RPMI7951 (cell line): ENCODE measurements at regions not wholly inside any gene's neighbourhood (a gene's known extent, or its start where the extent isn't known, plus 50 kb on each side); places are given as distances from the start of the nearest gene placed in this dataset.
"Not testable (repeated sequence)": the region's sequence is repeated elsewhere in the genome, so short reads cannot be mapped to it uniquely, and the experiment has no call there.

Source experiments
- DNase-seq: peaks from one replicate; pipeline ENCODE4 v3.0.0-alpha.2; 2012; ENCODE audit warnings: low read depth

DNA sequence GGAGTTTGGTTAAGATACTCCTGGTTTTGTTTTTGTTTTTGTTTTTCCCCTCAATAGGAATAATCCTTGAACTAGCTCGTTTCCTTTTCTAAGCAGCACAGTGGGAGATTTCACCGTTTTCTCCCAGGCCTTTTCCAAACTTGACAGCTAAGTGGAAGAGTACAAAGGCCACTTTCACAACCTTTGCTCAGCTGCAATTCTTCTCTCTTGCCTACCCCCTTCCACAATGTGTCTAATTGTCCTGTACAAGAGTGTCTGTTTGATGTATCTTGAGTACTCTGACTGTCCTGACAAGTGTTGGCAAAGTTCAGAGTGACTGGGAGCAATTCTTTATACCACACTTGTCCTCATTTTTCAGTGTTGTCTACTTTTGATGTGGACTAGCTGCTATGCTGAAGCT lies 674.3 kb upstream of the AMOT start:
- DNase-seq: peak; percentile 0

DNA sequence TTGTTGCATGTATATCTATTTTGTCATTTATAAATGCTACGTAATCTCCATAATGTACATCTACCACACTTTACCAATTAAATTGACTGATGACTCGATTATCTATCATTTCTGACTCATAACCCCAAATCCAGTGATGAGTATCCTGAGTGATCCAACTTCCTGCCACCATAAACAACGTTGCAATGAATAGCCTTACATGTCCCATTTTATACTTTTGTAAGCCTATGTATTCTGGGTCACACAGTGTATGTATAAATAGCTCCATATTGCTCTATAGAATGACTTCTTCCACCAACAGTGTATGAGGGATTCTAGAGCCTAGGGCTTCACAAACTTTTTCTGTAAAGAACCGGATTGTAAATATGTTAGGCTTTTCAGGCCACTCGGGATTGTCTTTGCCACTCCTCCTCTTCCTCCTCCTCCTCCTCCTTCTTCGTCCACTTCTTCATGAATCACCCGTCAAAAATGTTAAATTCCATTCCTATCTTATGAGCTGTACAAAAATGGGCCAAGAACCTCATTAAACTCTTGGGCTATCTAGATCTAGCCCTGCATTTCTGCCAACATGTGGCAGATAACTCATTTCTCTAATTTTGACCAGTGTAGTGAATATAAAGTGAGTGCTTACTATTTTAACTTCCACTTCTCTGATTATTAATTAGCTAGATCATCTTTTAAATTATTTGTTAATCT lies 672.2 kb upstream of the AMOT start:
- peak; percentile 82 for DNase-seq

DNA sequence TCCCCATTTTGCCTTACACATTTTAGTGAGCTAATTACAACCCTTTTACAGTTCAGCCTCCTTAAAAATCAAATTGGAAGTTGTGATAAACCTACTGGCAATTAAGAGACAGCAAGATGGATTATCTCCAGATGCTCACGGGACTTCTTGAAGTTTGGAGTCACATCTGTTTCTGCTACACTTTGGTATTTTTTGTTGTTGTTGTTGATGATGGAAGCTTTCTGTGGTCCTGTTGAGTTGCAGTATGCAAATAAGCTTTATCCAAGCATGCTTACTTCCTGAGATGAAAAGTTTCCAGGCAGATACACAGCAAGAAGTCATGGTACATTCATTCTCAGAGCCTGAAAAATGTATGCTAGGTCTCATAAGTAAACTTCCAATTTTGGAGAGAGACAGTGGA lies 670.0 kb upstream of the AMOT start:
- DNase-seq: peak; percentile 3

DNA sequence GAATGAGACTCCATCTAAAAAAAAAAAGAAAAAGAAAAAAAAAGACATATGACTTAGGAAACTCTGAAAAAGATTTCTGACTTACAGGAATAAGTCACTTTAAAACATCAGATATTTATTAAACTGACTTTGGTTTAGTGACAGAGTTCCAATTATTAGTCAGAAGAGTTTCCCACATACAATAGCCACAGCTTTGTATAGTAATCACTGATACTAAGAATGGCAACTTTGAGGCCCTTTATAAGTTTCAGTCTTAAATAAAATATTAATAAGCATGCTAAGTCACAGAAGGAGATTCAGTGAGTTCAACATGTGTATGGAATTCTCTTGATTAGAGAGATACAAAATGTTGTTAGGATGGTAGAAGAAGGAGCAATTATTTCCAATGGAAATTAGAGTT lies 652.3 kb upstream of the AMOT start:
- DNase-seq: no peak

- DNase-seq: no peak
Observed at GRCh38 chrX:113473418-113473817, 632.8 kb upstream of the AMOT start.

DNA sequence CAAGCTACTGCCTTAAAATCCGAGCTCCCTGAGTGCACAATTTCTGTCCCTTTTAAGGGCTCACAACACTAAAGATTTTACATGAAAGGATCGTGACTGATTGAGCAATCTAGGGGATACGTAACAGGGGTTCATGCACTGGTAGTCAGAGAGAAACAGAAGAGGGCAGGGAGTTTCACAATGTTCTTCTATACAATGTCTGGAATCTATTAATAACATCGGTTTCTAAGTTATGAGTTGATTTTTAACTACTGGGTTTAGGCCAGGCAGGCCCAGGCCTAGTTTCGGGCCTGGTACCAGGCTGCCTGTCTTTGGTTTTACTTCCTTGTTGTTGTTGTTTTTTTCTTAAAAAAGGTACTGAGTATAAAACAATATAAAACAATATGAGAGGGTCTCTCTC lies 632.4 kb upstream of the AMOT start:
- DNase-seq: not testable (repeated sequence)

GRCh38 chrX:113470166-113470565 lies 629.5 kb upstream of the AMOT start:
- DNase-seq: no peak

DNA sequence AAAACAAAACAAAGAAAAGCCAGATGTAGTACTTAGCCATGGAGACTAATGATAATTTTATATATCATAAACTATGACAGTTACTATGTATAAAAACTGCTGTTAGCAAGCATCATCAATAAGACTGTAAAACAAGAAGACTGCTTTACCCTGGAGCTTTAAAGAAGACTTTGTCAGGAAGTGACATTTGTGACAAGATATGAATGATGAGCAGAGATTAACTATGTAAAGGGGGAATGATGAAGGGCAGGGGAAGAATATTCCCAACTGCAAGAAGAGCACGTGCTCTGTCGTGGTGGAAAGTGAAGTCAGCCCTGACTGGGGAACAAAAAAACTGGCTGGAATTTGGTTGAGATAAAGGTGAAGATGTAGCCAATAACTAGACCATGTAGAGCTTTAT lies 617.1 kb upstream of the AMOT start:
- DNase-seq: no peak

DNA sequence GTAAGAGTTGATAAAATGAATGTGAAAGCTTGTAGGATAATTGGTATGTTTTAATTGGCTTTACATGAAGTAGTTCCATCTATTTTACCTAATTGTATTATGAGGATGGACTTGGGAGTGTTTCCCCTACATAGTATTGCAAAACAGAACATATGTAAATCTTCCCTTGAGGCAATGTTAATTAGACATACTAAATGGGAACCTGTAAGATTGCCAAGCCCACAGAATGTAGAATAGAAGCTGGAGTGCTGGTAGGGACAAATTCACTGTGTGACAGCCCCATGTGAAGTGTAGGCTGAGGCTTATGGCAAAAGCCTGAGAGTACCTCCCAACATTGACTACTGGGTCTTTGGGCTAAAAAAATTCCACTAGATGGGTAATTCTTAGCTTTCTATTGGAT lies 615.0 kb upstream of the AMOT start:
- no peak for DNase-seq

DNA sequence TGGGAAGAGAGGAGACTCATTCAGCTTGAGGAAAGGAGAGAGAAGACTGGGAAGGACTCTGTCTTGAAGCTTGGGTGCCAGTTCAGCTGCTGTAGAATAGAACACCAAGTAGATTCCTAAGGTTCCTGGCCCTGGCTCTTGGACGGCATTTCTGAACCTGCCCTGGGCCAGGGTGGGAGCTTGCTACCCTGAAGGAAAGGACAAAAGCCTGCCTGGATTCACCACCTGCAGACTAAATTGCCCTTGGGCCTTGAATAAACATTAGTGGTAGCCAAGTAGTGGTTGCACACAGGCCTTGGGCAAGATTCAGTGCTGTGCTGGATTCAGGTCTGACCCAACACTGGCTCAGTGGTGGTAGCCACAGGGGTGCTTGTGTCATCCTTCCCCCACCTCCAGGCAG lies 588.4 kb upstream of the AMOT start:
- DNase-seq: no peak

DNA sequence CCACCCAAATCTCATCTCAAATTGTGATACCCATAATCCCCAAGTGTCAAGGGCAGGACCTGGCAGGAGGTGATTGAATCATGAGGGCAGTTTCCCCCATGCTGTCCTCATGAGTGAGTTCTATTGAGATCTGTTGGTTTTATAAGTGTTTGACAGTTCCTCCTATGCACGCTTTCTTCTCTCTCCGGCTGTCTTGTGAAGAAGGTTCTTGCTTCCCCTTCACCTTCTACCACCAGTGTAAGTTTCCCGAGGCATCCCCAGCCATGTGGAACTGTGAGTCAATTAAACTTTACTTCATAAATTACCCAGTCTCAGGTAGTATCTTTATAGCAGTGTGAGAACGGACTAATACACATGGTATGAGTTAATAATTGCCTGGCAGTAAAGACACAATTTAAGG lies 581.7 kb upstream of the AMOT start:
- DNase-seq: no peak

- DNase-seq: no peak
Observed at GRCh38 chrX:113421432-113421831, 580.8 kb upstream of the AMOT start.

GRCh38 chrX:113412106-113412505 lies 571.5 kb upstream of the AMOT start:
- DNase-seq: peak; percentile 1

DNA sequence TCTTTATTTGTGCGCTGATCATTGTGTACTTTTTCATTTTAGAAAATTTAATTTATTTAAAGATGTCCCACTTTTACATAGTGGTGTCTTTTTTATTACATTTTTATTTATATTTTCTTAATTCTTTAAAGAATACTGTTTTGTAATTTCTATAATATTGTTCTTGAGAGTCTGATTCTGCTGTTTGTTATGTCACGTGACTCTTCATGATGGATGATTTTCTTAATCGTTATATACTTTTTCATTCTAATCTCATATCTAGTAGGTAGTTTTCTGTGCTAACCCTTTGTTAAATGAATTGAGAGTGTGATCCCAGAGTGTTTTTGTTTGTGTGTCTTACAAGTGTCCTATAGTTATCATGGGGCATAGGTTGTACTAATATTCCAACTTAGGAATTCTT lies 568.2 kb upstream of the AMOT start:
- DNase-seq: no peak

DNA sequence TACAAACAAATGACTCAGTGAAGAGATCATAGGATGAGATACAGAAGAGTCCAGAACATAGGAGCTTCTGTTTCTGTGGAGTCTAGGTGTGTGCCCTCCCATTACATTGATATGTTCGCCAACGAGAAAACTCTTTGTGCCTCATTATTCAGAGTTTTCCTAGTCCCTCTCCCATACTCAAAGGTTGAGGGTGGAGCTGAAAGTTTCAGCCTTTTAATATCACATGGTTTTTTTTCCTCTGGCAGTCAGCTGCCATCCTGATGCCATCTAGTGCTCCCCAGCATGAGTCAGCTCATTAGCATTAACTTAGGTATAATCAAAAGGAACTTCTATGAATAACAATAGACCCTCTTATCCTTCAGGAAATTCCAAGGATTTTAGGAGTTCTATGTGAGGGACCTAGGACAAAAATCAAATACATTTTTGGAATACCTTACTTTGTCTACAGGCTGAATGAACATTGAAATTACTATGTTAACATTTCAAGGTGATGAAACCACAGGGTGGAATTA lies 559.6 kb upstream of the AMOT start:
- DNase-seq: peak; percentile 14

DNA sequence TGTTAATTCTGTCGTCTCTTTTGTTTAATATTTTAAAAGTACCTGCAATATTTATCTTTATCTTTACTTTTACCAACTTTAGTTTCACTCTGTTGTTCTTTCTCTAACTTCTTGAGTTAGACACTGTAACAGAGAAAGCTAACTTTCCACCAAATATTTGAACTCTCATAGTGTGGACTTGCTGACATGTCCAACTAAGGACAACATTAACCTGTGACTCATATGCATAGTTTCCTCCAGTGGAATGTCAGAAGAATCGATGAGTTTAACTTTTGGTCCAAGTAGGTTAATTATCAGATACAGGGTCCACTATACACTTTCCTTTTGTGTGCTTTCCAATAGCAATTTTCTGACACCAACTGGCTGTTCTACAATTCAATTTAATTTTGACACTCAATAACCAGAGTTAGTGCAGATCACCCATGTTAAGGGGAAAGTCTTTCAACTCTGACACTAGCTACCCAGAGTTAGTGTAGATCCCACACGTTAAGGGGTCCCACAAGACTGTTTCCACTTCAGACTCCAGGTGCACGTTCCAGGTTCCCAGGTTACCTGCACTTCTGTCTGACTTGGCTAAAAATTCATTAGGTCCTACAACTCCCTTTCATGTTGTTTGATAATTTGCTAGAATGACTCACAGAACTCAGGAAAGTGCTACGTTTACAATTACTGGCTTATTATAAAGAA lies 559.0 kb upstream of the AMOT start:
- peak; percentile 7 for DNase-seq

DNA sequence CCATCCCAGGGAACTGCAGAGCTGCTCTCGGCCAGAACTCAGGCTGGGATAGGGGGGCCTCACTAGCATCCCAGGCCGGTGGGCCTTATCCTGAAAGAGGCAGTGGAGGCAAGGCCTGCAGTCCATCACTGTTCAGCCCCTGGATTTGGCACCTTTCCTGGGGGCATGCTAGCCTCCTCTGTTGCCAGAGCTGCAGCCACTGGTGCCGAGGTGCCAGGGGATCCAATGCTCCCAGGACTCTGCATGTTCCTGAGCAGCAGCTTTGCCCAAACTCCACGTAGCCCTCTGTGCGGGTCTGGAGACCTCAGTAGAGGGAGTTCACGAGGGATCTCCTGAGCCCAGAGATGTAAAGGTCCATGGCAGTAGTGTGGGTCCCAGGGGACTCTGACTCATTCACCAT lies 551.7 kb upstream of the AMOT start:
- no peak for DNase-seq

GRCh38 chrX:113391875-113392274 lies 551.2 kb upstream of the AMOT start:
- DNase-seq: no peak

DNA sequence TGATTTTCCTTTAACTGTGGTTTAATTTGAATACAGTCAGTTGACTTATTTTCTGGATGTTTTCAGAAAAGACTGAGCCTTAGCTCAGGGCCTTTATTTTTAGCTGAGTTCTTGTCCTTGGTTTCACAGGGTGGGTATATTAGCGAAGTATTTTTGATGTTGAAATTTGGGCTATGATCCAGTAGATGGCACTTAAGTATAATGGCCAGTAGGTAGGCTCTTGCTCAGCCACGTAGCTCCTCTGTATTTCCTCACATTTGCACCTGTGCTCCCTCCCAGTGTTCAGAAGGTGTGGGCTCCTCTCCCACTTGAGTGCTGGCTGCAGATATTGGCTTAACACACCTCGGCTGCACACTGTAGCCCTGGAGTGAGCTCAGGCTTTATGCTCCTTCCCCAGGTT lies 549.9 kb upstream of the AMOT start:
- DNase-seq: no peak

DNA sequence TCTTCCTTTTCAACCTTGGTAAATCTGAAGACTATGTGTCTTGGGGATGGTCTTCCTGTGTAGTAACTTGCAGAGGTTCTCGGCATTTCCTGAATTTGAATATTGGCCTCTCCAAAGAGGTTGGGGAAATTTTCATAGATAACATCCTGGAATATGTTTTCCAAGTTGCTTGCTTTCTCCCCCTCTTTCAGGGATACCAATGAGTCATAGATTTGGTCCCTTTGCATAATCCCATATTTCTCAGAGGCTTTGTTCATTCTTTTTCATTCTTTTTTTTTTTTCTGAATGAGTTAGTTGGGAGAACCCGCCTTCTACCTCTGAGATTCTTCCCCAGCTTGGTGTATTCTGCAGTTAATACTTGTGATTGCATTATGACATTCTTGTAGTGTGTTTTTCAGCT lies 549.2 kb upstream of the AMOT start:
- no peak for DNase-seq

- DNase-seq: peak; percentile 72
Observed at GRCh38 chrX:113384628-113385027, 544.0 kb upstream of the AMOT start.

DNA sequence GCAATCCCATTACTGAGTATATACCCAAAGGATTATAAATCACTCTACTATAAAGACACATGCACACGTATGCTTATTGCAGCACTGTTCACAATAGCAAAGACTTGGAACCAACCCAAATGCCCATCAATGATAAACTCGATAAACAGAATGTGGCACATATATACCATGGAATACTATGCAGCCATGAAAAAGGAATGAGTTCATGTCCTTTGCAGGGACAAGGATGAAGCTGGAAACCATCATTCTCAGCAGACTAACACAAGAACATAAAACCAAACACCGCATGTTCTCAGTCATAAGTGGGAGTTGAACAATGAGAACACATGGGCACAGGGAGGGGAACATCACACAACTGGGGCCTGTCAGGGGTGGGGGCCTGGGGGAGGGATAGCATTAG lies 532.8 kb upstream of the AMOT start:
- not testable (repeated sequence) for DNase-seq

DNA sequence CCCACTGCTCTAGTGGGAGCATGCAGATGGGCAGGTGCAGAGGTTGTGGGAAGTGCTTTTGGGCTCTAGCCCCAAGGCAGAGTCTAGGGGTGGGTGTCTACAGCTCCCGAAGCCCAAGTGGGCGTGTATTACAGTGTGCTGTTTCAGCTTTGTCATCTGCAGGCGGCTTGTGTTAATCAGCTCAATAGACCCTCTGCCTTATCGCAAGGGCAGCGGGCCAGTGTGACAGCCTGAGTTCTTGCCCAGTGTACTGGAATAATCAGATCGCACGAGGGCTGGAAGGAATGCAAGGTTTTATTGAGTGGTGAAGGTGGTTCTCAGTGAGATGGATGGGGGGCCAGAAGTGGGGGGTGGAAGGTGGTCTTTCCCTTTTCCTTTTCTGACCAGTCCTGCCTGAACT lies 529.4 kb upstream of the AMOT start:
- DNase-seq: no peak

DNA sequence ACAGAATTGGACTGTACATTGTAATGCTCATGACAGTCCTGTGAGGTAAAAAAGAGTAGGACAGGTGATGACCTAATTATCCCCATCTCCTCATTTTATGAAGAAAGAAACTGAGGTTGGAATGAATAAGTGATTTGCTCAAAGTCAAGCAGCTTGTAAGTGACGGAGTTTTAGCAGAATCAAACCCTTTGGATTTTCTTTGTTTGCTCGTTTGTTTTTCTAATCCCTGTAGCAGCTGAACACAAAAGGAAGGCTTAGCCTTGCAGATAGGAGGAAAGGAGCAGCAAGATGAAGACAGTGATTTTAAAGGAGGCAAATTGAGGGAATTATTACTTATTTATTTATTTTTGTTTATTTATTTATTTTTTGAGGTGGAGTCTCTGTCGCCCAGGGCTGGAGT lies 528.4 kb upstream of the AMOT start:
- no peak for DNase-seq
